ENCODE measurements at regions not wholly inside any gene's neighbourhood (a gene's known extent, or its start where the extent isn't known, plus 50 kb on each side); places are given as distances from the start of the nearest gene placed in this dataset.

GRCh38 chr1:55988963-55989452, 590.4 kb downstream of the PLPP3 start:
- no peaks in the 10 kb centered on the region for H3K27me3 ChIP-seq (ENCODE audit: control insufficient read depth, insufficient read depth, low read length, poor library complexity, severe bottlenecking)
- H3K4me1 ChIP-seq (ENCODE audit: control insufficient read depth, insufficient read depth, low read length): peaks cover 11% of the 10 kb centered on the region
- no peaks in the 10 kb centered on the region for H3K36me3 ChIP-seq (ENCODE audit: control insufficient read depth, insufficient read depth, low read length)
- H3K4me3 ChIP-seq (ENCODE audit: insufficient read depth, low read depth, low read length): no peak overlapping the region
- no peak overlapping the region for H3K27ac ChIP-seq (ENCODE audit: insufficient read depth, low read depth, low read length, poor library complexity, severe bottlenecking)
- no peaks in the 10 kb centered on the region for H3K9me3 ChIP-seq (ENCODE audit: control insufficient read depth, low read length)
- WGBS, 2 experiments: no CpG with 5 or more reads among the region's 1 CpG

- Histone ChIP-seq H3K4me3 (ENCODE audit: insufficient read depth, low read depth, low read length) (no peak overlapping the region), H3K27me3 (ENCODE audit: control insufficient read depth, insufficient read depth, low read length, poor library complexity, severe bottlenecking) (no peaks in the 10 kb centered on the region), H3K36me3 (ENCODE audit: control insufficient read depth, insufficient read depth, low read length) (no peaks in the 10 kb centered on the region), H3K27ac (ENCODE audit: insufficient read depth, low read depth, low read length, poor library complexity, severe bottlenecking) (no peak overlapping the region), H3K4me1 (ENCODE audit: control insufficient read depth, insufficient read depth, low read length) (peaks cover 11% of the 10 kb centered on the region), H3K9me3 (ENCODE audit: control insufficient read depth, low read length) (no peaks in the 10 kb centered on the region)
- WGBS, 2 experiments: 92 to 95% methylated on average over 4 of the region's 4 CpGs
These were observed 591.7 kb downstream of the PLPP3 start for GRCh38 chr1:55987491-55988249.

GRCh38 chr1:55986003-55986402, 593.4 kb downstream of the PLPP3 start:
- Histone ChIP-seq H3K27ac (ENCODE audit: insufficient read depth, low read depth, low read length, poor library complexity, severe bottlenecking) (no peak overlapping the region), H3K4me3 (ENCODE audit: insufficient read depth, low read depth, low read length) (no peak overlapping the region), H3K36me3 (ENCODE audit: control insufficient read depth, insufficient read depth, low read length) (no peaks in the 10 kb centered on the region), H3K4me1 (ENCODE audit: control insufficient read depth, insufficient read depth, low read length) (peaks cover 11% of the 10 kb centered on the region), H3K27me3 (ENCODE audit: control insufficient read depth, insufficient read depth, low read length, poor library complexity, severe bottlenecking) (no peaks in the 10 kb centered on the region), H3K9me3 (ENCODE audit: control insufficient read depth, low read length) (no peaks in the 10 kb centered on the region)
- 91 to 100% methylated on average over 1 of the region's 1 CpG for WGBS, 2 experiments

- no peaks in the 10 kb centered on the region for H3K36me3 ChIP-seq (ENCODE audit: control insufficient read depth, insufficient read depth, low read length)
- peaks cover 2% of the 10 kb centered on the region for H3K4me1 ChIP-seq (ENCODE audit: control insufficient read depth, insufficient read depth, low read length)
- no peaks in the 10 kb centered on the region for H3K9me3 ChIP-seq (ENCODE audit: control insufficient read depth, low read length)
- no peak overlapping the region for H3K27ac ChIP-seq (ENCODE audit: insufficient read depth, low read depth, low read length, poor library complexity, severe bottlenecking)
- H3K27me3 ChIP-seq (ENCODE audit: control insufficient read depth, insufficient read depth, low read length, poor library complexity, severe bottlenecking): no peaks in the 10 kb centered on the region
- H3K4me3 ChIP-seq (ENCODE audit: insufficient read depth, low read depth, low read length): no peak overlapping the region
- WGBS, 2 experiments: 96 to 100% methylated on average over 2 of the region's 2 CpGs
These were observed 598.2 kb downstream of the PLPP3 start for GRCh38 chr1:55981010-55981650.

GRCh38 chr1:55980582-55980981, 598.8 kb downstream of the PLPP3 start:
- Histone ChIP-seq H3K4me3 (ENCODE audit: insufficient read depth, low read depth, low read length) (no peak overlapping the region), H3K27ac (ENCODE audit: insufficient read depth, low read depth, low read length, poor library complexity, severe bottlenecking) (no peak overlapping the region), H3K4me1 (ENCODE audit: control insufficient read depth, insufficient read depth, low read length) (no peaks in the 10 kb centered on the region), H3K9me3 (ENCODE audit: control insufficient read depth, low read length) (no peaks in the 10 kb centered on the region), H3K27me3 (ENCODE audit: control insufficient read depth, insufficient read depth, low read length, poor library complexity, severe bottlenecking) (no peaks in the 10 kb centered on the region), H3K36me3 (ENCODE audit: control insufficient read depth, insufficient read depth, low read length) (no peaks in the 10 kb centered on the region)
- WGBS, 2 experiments: 91 to 93% methylated on average over 3 of the region's 4 CpGs

- Histone ChIP-seq H3K4me1 (ENCODE audit: control insufficient read depth, insufficient read depth, low read length) (no peaks in the 10 kb centered on the region), H3K9me3 (ENCODE audit: control insufficient read depth, low read length) (no peaks in the 10 kb centered on the region), H3K36me3 (ENCODE audit: control insufficient read depth, insufficient read depth, low read length) (no peaks in the 10 kb centered on the region), H3K27ac (ENCODE audit: insufficient read depth, low read depth, low read length, poor library complexity, severe bottlenecking) (no peak overlapping the region), H3K27me3 (ENCODE audit: control insufficient read depth, insufficient read depth, low read length, poor library complexity, severe bottlenecking) (no peaks in the 10 kb centered on the region), H3K4me3 (ENCODE audit: insufficient read depth, low read depth, low read length) (no peak overlapping the region)
- 100% methylated on average over 1 of the region's 1 CpG; no CpG with 5 or more reads in 1 of the 2 experiments for WGBS, 2 experiments
These were observed 604.5 kb downstream of the PLPP3 start for GRCh38 chr1:55974714-55975441.

GRCh38 chr1:55970526-55971110, 608.7 kb downstream of the PLPP3 start:
- Histone ChIP-seq H3K27ac (ENCODE audit: insufficient read depth, low read depth, low read length, poor library complexity, severe bottlenecking) (no peak overlapping the region), H3K9me3 (ENCODE audit: control insufficient read depth, low read length) (no peaks in the 10 kb centered on the region), H3K27me3 (ENCODE audit: control insufficient read depth, insufficient read depth, low read length, poor library complexity, severe bottlenecking) (no peaks in the 10 kb centered on the region), H3K36me3 (ENCODE audit: control insufficient read depth, insufficient read depth, low read length) (no peaks in the 10 kb centered on the region), H3K4me1 (ENCODE audit: control insufficient read depth, insufficient read depth, low read length) (peaks cover 7% of the 10 kb centered on the region), H3K4me3 (ENCODE audit: insufficient read depth, low read depth, low read length) (no peak overlapping the region)

- H3K27ac ChIP-seq (ENCODE audit: insufficient read depth, low read depth, low read length, poor library complexity, severe bottlenecking): no peak overlapping the region
- H3K36me3 ChIP-seq (ENCODE audit: control insufficient read depth, insufficient read depth, low read length): no peaks in the 10 kb centered on the region
- no peaks in the 10 kb centered on the region for H3K27me3 ChIP-seq (ENCODE audit: control insufficient read depth, insufficient read depth, low read length, poor library complexity, severe bottlenecking)
- H3K4me1 ChIP-seq (ENCODE audit: control insufficient read depth, insufficient read depth, low read length): peaks cover 7% of the 10 kb centered on the region
- H3K9me3 ChIP-seq (ENCODE audit: control insufficient read depth, low read length): no peaks in the 10 kb centered on the region
- H3K4me3 ChIP-seq (ENCODE audit: insufficient read depth, low read depth, low read length): no peak overlapping the region
These were observed 610.0 kb downstream of the PLPP3 start for GRCh38 chr1:55969322-55969721.

- no peak overlapping the region for H3K4me3 ChIP-seq (ENCODE audit: insufficient read depth, low read depth, low read length)
- H3K27me3 ChIP-seq (ENCODE audit: control insufficient read depth, insufficient read depth, low read length, poor library complexity, severe bottlenecking): no peaks in the 10 kb centered on the region
- no peaks in the 10 kb centered on the region for H3K9me3 ChIP-seq (ENCODE audit: control insufficient read depth, low read length)
- no peaks in the 10 kb centered on the region for H3K36me3 ChIP-seq (ENCODE audit: control insufficient read depth, insufficient read depth, low read length)
- H3K4me1 ChIP-seq (ENCODE audit: control insufficient read depth, insufficient read depth, low read length): peaks cover 7% of the 10 kb centered on the region
- no peak overlapping the region for H3K27ac ChIP-seq (ENCODE audit: insufficient read depth, low read depth, low read length, poor library complexity, severe bottlenecking)
- WGBS, 2 experiments: 90 to 100% methylated on average over 5 to 7 of the region's 7 CpGs
These were observed 610.7 kb downstream of the PLPP3 start for GRCh38 chr1:55968661-55969060.

- Histone ChIP-seq H3K9me3 (ENCODE audit: control insufficient read depth, low read length) (no peaks in the 10 kb centered on the region), H3K36me3 (ENCODE audit: control insufficient read depth, insufficient read depth, low read length) (no peaks in the 10 kb centered on the region), H3K27me3 (ENCODE audit: control insufficient read depth, insufficient read depth, low read length, poor library complexity, severe bottlenecking) (no peaks in the 10 kb centered on the region), H3K4me1 (ENCODE audit: control insufficient read depth, insufficient read depth, low read length) (peaks cover 7% of the 10 kb centered on the region), H3K4me3 (ENCODE audit: insufficient read depth, low read depth, low read length) (no peak overlapping the region), H3K27ac (ENCODE audit: insufficient read depth, low read depth, low read length, poor library complexity, severe bottlenecking) (no peak overlapping the region)
- 92% methylated on average over 5 of the region's 5 CpGs for WGBS, 2 experiments
These were observed 613.3 kb downstream of the PLPP3 start for GRCh38 chr1:55965981-55966461.

Measured in ectodermal cell (in vitro differentiated cells).